NCI-H345 treated with DMSO at 0.1 percent for 48 hours (cell line): ENCODE measurements at regions not wholly inside any gene's neighbourhood (a gene's known extent, or its start where the extent isn't known, plus 50 kb on each side); places are given as distances from the start of the nearest gene placed in this dataset.

Experiments
- DNase-seq: peaks from one replicate; lab custom pipeline; 2025; ENCODE audit not compliant: unreplicated experiment; lab: John Stamatoyannopoulos, UW

DNA sequence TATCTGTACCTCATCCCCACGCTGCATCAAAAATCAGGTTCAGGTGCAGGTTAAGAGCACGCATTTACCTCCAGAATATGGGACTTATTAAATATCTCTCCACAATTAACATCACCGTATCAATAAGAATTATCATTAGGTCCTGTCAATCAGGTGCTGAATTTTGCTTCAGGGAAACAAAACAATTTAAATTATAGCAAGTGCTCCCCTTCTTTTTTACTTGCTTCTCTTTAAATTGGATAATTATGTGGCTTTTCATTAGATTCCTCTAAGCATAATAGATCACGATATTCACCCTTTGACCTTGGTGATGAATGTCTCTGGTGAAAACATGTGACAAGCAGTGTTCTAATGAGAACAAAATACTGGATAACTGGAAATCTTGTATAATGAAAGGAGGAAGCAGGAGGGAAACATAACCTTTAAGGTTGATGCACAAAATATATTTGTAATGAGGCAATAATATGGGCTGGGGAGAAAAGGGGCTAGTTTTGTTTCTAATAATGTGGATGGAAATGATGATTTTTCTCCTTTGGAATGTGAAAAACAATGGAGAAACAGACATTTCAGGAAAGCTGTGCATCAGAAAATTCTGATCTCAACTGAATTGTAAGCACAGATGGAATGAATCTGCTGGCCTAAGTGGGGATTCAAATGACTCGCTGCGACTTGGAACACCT, 166.9 kb downstream of the SNX10 start:
- no peak for DNase-seq

- no peak for DNase-seq
Observed at GRCh38 chr7:26459540-26460193, 168.0 kb downstream of the SNX10 start.

- no peak for DNase-seq
Observed at GRCh38 chr7:26460351-26461085, 168.9 kb downstream of the SNX10 start.

DNA sequence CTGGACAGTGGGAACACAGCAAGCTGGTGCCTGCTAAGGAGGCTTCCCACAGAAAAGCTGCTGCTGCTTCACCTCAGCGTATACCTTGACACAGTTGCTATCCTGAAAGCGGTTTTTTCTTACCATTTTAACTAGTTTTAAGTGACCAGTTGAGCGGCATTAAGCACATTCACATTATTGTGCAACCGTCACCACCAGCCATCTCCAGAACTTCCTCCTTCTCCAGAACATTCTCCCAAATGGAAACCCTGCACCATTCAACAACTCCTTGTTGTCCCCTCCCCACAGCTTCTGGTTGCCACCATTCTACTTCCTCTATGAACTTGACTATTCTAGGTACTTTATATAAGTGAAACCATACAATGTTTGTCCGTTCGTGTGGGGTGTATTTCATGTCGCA, 169.9 kb downstream of the SNX10 start:
- no peak for DNase-seq

DNA sequence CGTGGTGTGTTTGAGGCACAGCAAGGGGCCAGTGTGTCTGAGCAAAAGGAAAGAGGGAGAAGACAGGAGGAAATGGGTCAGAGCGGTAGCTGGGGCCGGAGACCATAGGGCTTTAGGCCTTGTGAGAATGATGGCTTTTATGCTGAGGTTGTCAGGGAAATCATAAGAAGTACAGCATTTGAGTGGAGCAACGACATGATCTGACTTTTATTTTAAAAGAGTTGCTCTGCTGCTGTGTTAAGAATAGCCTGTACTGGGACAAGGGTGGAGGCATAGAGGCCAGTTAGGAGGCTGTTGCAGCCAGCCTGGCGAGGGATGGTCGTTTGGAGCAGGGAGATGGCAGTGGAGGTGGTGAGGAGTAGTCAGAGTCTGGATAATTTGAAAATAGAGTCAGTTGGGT, 174.3 kb downstream of the SNX10 start:
- no peak for DNase-seq

DNA sequence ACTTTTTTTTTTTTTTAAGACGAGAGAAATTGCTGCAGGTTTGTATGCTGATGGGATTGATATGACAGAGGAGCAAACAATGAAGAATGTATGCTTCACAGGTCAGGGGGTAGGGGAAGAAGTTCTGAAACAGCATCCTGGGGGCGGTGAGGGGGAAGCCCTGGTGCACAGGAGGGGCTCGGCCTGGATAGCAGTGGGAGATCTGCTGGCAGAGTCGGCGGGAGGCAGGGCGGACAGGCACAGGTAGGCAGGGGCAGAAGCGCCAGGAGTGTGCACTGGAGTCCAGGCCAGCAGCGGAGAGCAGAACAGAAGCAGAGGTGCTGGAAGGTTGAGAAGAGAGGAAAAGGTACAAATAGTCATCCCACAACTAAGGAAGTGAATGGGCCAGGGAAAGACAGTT, 175.4 kb downstream of the SNX10 start:
- no peak for DNase-seq

DNA sequence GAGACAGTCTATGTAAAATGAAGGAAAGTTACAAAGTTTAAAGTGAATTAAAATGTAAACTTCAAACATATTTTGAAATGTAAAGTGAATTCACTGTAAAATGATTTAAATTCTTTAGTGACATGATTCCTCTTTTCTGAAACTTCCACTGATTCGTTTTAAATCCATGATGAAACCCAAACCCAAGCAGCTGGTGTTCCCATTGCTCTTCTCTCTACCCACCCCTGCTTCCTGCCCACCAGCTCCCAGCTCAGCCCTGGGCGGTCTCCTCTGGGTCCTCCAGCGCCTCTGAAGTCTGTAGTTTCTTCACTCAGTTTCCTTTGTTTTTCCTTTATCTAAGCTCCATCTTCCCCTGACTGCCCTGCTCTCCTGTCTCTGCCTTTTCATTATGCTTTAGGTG, 175.9 kb downstream of the SNX10 start:
- no peak for DNase-seq

DNA sequence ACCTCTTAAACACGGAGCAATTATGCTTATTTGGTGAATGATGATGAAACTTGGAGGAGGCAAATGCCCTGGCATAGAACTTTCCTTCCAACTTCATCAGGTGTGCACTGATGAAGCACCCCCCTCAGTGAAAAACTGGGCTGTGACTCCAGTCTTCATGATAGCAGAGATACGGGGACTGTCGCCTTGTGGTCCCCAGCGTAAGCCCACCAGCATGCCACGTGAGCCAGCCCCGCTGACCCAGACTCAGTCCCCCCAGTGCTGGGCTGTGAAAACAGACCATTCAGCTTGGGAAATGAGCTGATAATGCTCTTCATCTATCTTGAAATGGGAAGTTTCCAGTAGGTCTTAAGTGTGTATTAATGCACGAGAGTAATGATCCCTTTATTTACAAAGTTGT, 177.0 kb downstream of the SNX10 start:
- DNase-seq, result no peak

- DNase-seq, result no peak
Observed at GRCh38 chr7:26469188-26469587, 177.5 kb downstream of the SNX10 start.

DNA sequence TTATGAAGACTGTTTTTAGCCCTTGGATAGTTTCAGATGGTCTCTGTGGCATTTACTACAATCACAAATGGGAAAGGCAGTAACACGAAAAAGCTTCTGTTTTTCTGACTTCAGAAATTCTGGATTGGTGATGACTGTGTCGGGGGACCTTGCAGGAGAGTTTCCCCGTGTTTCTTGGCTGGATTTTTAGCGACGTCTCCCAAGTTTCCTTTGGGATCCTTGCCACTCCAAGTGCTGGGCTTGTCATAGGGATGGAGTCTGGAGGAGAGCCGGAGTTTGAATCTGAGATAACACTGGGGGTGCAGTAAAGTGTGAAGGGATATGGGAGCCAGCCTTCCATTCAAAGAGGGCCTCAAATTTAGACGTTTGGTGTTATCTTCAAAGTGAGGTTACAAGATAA, 179.0 kb downstream of the SNX10 start:
- DNase-seq, result no peak

GRCh38 chr7:26471306-26472075, 179.8 kb downstream of the SNX10 start:
- DNase-seq, result no peak

DNA sequence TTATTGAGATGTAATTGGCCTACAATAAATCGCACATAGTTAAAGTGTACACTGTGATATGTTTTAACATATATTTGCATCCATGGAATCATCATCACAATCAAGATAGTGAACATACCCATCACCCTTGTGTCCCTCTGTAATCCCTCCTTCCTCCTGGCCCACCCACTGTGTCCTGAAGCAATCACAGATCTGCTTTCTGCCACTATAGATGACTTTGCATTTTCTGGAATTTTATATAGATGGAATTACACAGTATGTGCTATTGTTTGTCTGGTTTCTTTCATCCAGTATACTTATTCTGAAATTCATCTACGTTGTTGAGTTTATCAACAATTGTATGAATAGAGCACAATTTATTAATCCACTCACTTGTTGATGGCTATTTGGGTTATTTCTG, 181.3 kb downstream of the SNX10 start:
- DNase-seq, result no peak

DNA sequence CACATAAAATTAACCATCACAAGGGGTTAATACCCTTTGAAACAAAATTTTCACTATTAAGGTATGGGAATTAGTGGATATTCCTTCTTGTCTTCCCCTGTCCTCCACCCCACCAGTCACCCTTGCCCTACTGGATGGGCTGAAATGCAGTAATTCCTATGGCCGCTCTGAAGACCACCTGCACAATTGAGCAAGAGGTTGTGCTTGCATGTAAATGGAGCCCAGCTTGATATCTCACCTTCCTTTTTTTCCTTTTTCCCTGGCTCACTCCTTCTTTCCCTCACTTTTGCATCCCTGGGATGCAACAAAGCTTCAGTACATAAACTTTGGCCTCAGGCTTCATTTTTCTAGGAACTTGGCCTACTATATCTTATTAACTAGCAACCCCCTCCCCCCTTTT, 184.6 kb downstream of the SNX10 start:
- no peak for DNase-seq

- no peak for DNase-seq
Observed at GRCh38 chr7:26477381-26477990, 185.8 kb downstream of the SNX10 start.

DNA sequence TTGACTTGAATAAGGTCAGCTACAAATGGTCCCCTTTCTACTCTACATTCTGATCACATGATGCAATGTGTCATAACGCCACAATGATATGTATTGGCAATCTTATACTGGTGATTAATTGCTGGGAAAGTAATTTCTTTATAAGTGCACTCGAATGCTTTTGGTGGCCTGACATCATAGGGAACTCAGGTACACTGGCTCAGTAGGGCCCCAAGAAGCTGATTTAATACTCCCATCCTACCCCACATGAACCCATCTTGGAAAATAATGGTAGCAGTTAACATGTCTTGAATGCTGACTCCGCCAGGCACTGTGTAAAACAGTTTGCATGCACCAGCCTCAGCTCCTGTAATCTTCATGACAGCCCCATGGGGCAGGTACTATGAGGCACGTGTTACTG, 186.9 kb downstream of the SNX10 start:
- no peak for DNase-seq

DNA sequence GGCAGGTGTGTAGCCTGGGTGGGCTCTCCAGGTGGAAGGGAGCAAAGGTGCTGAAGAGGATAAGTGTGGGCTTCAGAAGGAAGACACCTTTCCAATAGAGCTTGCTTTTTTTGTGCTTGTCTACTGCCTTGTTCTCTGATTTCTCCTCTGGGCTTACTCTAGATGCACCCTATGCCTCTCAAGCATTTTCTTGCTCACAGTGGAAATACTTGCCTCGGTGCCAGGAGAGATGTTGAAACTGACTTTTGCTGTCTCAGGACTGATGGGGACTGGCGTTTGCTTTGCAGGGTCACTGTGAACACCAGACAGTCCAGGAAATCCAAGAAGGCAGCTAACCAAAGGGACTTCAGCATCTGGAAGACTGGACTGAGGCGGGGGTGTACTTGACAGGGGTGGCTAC, 187.9 kb downstream of the SNX10 start:
- DNase-seq, result no peak

GRCh38 chr7:26480156-26480555, 188.5 kb downstream of the SNX10 start:
- no peak for DNase-seq

DNA sequence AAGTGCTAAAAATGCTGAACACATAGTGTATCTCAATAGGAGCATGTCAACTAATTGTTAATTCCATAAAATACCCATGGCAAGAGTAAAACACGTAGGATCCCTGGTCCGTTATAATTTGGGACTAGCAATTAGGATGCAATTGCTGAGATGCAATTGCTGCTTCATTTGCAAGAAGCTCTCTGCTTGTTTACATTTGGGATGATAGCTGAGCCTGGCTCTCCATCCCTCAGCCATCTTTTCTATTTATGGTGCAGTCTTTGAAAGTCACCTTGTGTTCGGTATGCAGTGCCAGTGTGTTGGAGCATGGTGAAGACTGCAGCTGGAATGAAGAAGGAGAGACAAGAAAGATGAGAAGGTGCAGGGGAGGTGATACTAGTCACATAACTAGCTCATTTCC, 191.3 kb downstream of the SNX10 start:
- no peak for DNase-seq

DNA sequence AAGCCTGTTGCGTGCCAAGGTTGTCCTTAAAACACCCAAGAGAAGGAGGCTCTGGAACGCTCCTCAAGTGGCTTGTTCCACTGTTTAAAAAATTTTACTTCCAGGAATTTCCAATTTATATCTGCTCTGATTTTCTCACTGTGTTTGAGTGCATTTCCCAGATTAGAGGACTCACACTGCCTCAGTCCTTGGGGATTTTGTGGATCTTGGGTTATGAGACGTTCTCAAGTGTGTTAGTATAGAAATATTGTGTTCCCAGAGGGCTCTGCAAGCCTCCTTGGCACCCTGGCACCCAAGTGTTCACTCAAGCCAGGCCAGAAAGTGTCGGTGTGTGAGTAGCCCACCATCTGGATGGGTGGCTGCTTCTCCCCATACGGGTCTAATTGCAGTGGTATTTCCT, 192.2 kb downstream of the SNX10 start:
- DNase-seq, result no peak

- no peak for DNase-seq
Observed at GRCh38 chr7:26485367-26485934, 193.8 kb downstream of the SNX10 start.

GRCh38 chr7:26486153-26486552, 194.5 kb downstream of the SNX10 start:
- no peak for DNase-seq
